ENCODE measurements at regions not wholly inside any gene's neighbourhood (a gene's known extent, or its start where the extent isn't known, plus 50 kb on each side); places are given as distances from the start of the nearest gene placed in this dataset.

GRCh38 chr11:26231252-26231661 lies 100.7 kb upstream of the ANO3 start:
- no peak for DNase-seq (ENCODE audit: insufficient read length, low spot score)
- TF ChIP-seq, protein P1, sequence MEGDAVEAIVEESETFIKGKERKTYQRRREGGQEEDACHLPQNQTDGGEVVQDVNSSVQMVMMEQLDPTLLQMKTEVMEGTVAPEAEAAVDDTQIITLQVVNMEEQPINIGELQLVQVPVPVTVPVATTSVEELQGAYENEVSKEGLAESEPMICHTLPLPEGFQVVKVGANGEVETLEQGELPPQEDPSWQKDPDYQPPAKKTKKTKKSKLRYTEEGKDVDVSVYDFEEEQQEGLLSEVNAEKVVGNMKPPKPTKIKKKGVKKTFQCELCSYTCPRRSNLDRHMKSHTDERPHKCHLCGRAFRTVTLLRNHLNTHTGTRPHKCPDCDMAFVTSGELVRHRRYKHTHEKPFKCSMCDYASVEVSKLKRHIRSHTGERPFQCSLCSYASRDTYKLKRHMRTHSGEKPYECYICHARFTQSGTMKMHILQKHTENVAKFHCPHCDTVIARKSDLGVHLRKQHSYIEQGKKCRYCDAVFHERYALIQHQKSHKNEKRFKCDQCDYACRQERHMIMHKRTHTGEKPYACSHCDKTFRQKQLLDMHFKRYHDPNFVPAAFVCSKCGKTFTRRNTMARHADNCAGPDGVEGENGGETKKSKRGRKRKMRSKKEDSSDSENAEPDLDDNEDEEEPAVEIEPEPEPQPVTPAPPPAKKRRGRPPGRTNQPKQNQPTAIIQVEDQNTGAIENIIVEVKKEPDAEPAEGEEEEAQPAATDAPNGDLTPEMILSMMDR (IDR thresholded peaks at IDR 0.05; ENCODE audit: insufficient read depth, missing control alignments): no peak

DNA sequence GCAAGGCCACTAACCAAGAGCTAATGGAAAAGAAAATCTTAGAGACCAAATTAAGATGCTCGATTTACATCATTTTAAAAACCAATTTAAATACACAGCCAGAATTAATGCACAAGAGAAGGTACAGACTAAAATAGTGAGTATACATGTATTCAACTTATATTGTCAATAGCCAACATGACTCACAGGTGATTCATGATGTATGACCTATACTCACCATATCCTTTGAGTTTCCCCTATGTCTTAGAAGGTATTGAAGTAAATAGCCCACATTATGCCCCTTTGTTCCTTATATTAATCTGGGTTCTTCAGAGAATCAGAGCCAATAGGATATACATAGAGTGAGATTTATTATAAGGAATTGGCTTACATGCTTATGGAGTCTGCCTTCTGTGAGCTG lies 97.5 kb upstream of the ANO3 start:
- TF ChIP-seq, protein P1 (IDR thresholded peaks at IDR 0.05; ENCODE audit: insufficient read depth, missing control alignments): no peak
- DNase-seq (ENCODE audit: insufficient read length, low spot score) (no peak), FAIRE-seq (no peak)

More at GRCh38 chr11:26231252-26231661, 100.7 kb upstream of the ANO3 start:
- FAIRE-seq: no peak

DNA sequence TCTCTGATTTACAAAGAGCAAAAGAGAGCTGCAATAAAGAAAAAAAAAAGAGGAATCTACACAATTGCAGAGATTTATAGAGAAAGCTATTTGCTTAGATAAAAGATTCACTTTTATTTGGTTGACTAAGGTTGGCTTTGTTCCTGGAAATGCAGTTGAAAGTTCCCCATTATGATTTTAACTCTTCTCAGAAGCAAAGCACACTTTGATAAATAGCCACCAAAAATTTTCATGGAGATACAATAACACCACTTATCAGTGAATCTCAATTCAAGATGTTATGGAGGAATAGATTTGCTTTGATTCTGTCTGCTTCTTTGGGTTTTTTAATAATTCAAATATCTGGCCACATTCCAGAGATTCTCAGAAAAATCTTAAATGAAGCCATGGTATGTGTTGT lies 88.5 kb upstream of the ANO3 start:
- DNase-seq (ENCODE audit: insufficient read length, low spot score) (no peak), FAIRE-seq (no peak)
- TF ChIP-seq, protein P1 (IDR thresholded peaks at IDR 0.05; ENCODE audit: insufficient read depth, missing control alignments): no peak

DNA sequence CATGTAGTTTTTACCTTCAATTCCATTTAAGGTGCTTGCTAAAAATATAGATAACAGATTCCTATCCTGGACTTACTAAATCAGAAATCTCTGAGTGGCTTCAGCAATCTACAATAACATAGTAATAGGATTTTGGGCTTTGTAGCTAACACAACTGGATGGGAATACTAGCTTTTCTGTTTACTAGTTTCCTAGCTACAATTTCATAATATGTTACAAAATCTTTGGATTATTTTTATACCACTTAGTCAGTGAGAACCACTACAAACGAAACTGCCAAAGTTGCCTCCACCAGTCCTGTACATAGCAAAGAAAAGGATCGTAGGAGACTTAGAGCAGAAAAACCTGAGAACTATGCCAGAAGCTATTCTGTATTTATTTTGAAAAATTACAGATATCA lies 87.7 kb upstream of the ANO3 start:
- DNase-seq (ENCODE audit: insufficient read length, low spot score): no peak
- FAIRE-seq: no peak
- TF ChIP-seq, protein P1 (IDR thresholded peaks at IDR 0.05; ENCODE audit: insufficient read depth, missing control alignments): no peak

DNA sequence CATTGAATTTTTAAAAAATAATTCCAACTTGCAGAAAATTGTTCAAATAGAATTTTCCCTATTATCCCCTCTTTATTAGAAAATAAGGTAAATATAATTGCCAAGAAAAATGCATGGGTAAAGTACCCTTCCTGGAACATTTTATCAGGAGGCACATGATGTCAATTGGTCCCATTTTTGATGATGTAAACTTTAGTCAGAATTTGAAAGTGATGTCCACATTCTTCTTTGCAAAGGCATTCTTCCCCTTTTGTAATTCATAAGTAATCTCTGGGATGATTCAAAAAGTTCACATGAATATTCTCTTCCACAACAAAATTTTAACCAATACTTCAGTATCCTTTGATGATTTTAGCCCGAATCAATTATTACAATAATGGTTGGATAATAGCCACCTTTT lies 86.9 kb upstream of the ANO3 start:
- DNase-seq (ENCODE audit: insufficient read length, low spot score) (no peak), FAIRE-seq (no peak)
- TF ChIP-seq, protein P1 (IDR thresholded peaks at IDR 0.05; ENCODE audit: insufficient read depth, missing control alignments): no peak

DNA sequence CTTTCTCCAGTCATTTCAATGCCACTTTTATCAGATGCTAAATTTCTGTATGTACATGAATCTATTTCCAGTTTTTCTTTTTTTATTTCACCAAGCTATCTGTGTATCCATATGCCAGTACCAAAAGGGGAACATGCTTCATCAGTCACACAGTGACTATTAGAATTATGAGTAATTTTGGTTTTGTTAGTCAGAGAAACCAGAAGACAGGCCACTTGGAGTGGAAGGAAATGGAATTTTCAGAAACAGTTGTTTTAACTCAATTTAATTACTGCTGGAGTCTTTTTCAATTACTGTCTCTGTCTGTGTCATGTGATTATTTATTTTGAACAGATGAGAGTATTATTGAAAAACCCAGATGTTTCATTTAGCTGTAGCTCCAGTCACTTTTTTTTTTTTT lies 84.6 kb upstream of the ANO3 start:
- DNase-seq (ENCODE audit: insufficient read length, low spot score): no peak
- no peak for FAIRE-seq
- TF ChIP-seq, protein P1 (IDR thresholded peaks at IDR 0.05; ENCODE audit: insufficient read depth, missing control alignments): no peak

- DNase-seq (ENCODE audit: insufficient read length, low spot score): no peak
- TF ChIP-seq, protein P1 (IDR thresholded peaks at IDR 0.05; ENCODE audit: insufficient read depth, missing control alignments): no peak
- no peak for FAIRE-seq
These were observed 83.3 kb upstream of the ANO3 start for GRCh38 chr11:26248661-26249060.
